NB4 (cell line): ENCODE measurements at regions not wholly inside any gene's neighbourhood (a gene's known extent, or its start where the extent isn't known, plus 50 kb on each side); places are given as distances from the start of the nearest gene placed in this dataset.

ENCODE experiments used
- DNase-seq: peaks from one replicate; pipeline ENCODE4 v3.0.0; 2010; ENCODE audit warnings: low read depth
- H3K4me3 ChIP-seq: one replicate; pipeline ENCODE4 v1.5.1; 2011; ENCODE audit warnings: mild to moderate bottlenecking, low read depth, low read length, moderate library complexity
- MYC ChIP-seq: IDR thresholded peaks from 2 replicates; pipeline ENCODE4 v1.6.1; 2011; ENCODE audit warnings: low read depth, low read length
- POLR2A ChIP-seq: IDR thresholded peaks from 2 replicates; pipeline ENCODE4 v1.6.1; 2011; ENCODE audit warnings: mild to moderate bottlenecking; ENCODE audit not compliant: insufficient read length; ENCODE audit errors: extremely low read depth
- TF ChIP-seq, protein P1 (sequence below): IDR thresholded peaks from 2 replicates; pipeline ENCODE4 v1.6.1; 2011; ENCODE audit warnings: low read depth, low read length
- TF ChIP-seq, protein P2 (sequence below): IDR thresholded peaks from one replicate; pipeline ENCODE4 v1.5.1; 2012; ENCODE audit warnings: low read depth, low read length

DNA sequence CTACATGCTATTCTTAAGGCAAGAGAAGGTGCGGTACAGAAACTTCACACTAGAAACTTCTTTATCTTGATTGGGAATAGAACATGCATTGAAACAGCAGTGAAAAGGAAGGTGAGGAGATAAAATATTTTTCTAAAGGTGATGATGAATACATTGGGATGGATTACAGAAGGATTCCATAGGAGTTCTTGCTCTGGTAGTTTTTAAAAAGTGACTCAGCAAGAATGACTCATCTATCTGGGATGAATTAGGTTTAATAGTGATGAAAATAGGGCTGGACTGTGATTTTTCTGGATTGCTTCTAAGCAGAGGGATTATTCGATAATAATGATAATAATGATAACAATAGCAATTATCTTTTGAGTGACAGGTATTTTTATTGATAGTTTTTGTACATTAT is 65.6 kb upstream of the HS3ST4 start:
- DNase-seq, result no peak
- no peak overlapping the region for H3K4me3 ChIP-seq
- TF ChIP-seq POLR2A, result no peak
- TF ChIP-seq, protein P1, sequence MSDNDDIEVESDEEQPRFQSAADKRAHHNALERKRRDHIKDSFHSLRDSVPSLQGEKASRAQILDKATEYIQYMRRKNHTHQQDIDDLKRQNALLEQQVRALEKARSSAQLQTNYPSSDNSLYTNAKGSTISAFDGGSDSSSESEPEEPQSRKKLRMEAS, result no peak
- no peak for TF ChIP-seq MYC
- TF ChIP-seq, protein P2, sequence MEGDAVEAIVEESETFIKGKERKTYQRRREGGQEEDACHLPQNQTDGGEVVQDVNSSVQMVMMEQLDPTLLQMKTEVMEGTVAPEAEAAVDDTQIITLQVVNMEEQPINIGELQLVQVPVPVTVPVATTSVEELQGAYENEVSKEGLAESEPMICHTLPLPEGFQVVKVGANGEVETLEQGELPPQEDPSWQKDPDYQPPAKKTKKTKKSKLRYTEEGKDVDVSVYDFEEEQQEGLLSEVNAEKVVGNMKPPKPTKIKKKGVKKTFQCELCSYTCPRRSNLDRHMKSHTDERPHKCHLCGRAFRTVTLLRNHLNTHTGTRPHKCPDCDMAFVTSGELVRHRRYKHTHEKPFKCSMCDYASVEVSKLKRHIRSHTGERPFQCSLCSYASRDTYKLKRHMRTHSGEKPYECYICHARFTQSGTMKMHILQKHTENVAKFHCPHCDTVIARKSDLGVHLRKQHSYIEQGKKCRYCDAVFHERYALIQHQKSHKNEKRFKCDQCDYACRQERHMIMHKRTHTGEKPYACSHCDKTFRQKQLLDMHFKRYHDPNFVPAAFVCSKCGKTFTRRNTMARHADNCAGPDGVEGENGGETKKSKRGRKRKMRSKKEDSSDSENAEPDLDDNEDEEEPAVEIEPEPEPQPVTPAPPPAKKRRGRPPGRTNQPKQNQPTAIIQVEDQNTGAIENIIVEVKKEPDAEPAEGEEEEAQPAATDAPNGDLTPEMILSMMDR, result no peak

DNA sequence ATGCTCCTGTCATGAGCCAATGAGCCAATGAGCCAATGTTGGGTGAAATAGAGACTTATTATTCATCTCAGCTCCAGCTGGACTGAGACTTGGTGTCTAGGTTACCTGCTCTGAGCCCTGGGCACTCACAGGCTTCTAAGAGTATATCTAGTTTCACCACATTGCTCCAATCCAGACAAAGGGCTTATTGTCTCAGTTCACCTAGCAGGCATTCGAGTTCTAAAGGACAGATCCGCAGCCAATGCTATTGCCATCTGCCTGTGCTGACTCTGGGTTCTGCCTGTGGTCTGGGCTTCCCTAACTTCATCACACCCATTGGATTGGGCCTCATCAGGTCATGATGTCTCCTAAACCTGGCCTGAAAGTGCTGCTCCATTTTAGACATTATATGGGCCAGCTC is 66.1 kb upstream of the HS3ST4 start:
- no peak overlapping the region for H3K4me3 ChIP-seq
- no peak for TF ChIP-seq POLR2A
- TF ChIP-seq, protein P1, result no peak
- TF ChIP-seq, protein P2, result no peak
- no peak for TF ChIP-seq MYC
- no peak for DNase-seq

DNA sequence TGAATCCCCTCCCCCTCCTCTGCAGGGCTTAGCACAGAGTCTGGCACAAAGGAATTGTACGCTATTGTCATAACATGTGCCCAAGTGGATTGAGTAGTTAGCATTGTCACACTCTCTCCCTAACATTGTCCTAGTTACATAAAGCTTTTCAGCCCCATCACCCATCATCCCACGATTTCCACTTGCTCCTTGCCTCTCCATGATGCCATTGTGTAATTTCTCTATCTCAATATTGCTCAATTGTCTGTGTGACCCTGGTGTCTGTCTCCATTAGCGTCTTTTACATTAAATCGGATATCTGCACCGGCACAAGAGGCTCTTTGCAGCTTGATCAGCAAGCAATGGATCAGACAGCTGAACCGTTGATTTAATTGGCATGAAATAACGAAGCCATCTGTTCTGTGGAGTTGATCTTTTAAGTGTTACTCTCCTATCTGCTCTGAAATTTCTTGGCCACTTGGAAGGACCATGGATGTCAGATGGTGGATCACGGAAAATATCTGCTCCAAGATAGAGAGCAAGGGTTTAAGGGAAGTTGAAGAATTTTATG is 77.0 kb upstream of the HS3ST4 start:
- TF ChIP-seq, protein P1, result no peak
- TF ChIP-seq MYC, result no peak
- TF ChIP-seq POLR2A, result no peak
- TF ChIP-seq, protein P2, result no peak
- no peak for DNase-seq
- no peak overlapping the region for H3K4me3 ChIP-seq

DNA sequence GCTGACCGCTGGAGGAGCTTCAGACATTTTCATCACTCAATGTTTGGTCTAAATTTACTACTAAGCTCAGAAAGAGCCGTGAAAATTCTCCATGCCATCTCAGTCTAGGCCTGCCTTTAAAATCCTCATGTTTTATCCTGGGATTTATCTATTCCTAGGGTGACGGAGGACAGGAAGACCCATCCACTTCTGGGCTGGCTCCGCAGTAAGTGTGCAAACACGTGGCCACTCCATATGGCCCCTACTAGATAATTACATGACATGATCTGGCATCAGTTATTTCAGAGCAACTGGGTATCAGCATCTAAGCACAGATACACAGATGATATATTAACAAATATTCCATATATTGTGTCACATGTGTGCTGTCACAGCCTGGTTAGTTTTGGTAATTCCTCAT is 77.8 kb upstream of the HS3ST4 start:
- TF ChIP-seq, protein P2, result no peak
- TF ChIP-seq POLR2A (no peak), MYC (no peak)
- TF ChIP-seq, protein P1, result no peak
- DNase-seq, result no peak
- no peak overlapping the region for H3K4me3 ChIP-seq

DNA sequence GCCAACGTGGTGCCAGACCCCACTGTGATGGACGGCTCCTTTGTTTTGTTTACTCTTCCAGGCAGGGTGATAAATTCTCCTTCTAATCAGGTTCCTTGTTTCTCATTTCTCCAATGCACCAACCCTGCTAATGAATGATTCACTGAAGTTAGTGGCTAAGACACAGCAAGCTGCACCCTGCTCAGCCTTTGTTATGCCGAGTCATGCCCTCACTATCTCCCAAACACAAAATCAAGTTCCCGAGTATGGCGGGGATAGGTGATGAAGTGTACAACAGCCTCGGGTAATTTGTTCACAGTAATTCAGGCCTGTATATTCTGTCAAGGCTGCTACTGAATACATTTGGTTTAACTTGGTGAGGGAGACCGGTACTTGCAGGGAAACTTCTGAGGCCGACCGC is 83.8 kb upstream of the HS3ST4 start:
- no peak for DNase-seq
- H3K4me3 ChIP-seq, result no peak overlapping the region
- TF ChIP-seq, protein P2, result no peak
- no peak for TF ChIP-seq MYC
- TF ChIP-seq POLR2A, result no peak
- TF ChIP-seq, protein P1, result no peak

DNA sequence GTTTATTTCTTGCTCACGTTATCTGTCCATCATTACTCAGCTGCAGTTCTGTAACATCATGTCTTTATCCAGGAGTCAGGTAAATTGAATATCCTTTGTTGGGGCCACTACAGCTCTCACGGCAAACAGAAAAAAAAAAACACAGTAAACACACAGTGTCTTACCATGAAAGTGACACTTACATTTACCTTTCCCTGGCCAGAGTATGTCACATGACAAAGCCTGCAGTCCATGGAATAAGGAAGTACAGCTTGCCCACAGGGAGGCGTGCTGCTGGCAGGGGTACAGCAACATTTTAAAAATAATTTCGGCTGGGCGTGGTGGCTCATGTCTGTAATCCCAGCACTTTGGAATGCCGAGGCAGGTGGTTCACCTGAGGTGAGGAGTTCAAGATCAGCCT is 85.7 kb upstream of the HS3ST4 start:
- no peak for DNase-seq
- TF ChIP-seq MYC (no peak), POLR2A (no peak)
- TF ChIP-seq, protein P2, result no peak
- TF ChIP-seq, protein P1, result no peak
- H3K4me3 ChIP-seq, result no peak overlapping the region
